ENCODE measurements at regions not wholly inside any gene's neighbourhood (a gene's known extent, or its start where the extent isn't known, plus 50 kb on each side); places are given as distances from the start of the nearest gene placed in this dataset.

DNA sequence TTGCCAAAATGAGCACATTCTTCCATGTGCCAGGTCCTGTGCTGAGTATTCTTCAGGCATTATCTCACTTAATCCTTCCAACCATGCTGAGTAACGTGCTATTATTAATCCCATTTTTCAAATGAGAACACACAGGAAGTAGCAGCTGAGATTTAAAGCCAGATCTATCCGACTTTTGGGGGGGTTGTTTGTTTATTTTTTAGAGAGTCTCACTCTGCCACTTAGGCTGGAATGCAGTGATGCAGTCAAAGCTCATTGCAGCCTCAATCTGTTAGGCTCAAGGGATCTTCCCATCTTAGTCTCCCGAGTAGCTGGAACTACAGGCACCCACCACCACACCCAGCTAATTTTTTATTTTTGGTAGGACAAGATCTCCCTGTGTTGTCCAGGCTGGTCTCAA is 55.5 kb upstream of the TRIM2 start:
- TF ChIP-seq POLR2A (IDR thresholded peaks at IDR 0.05; ENCODE audit: low read depth, low read length) (no peak), POLR2AphosphoS5 (IDR thresholded peaks at IDR 0.05; ENCODE audit: low read depth, low read length) (no peak)
